PFSK-1 (cell line): ENCODE measurements at regions not wholly inside any gene's neighbourhood (a gene's known extent, or its start where the extent isn't known, plus 50 kb on each side); places are given as distances from the start of the nearest gene placed in this dataset.

Source experiments
- POLR2AphosphoS5 ChIP-seq: IDR thresholded peaks from 2 replicates; pipeline ENCODE4 v1.6.1; 2012; ENCODE audit warnings: low read depth, mild to moderate bottlenecking, control low read depth, low read length, moderate library complexity
- REST ChIP-seq, 2 experiments: IDR thresholded peaks; 2 replicates each; pipeline versions ENCODE4 v1.6.1 to v1.8.0; 2011 to 2012; ENCODE audit warnings: low read depth in 2 of 2, low read length in 2 of 2, control low read depth in 1 of 2, inconsistent platforms in 1 of 2, mild to moderate bottlenecking in 1 of 2, moderate library complexity in 1 of 2; ENCODE audit not compliant: insufficient read depth in 1 of 2
- TAF1 ChIP-seq: IDR thresholded peaks from 2 replicates; pipeline ENCODE4 v1.6.1; 2012; ENCODE audit warnings: low read length, control low read depth, borderline replicate concordance; ENCODE audit not compliant: insufficient read depth

- no peak for TF ChIP-seq TAF1
- TF ChIP-seq REST (IDR thresholded peaks at IDR 0.05; ENCODE audit: insufficient read depth in 1 of 2, low read depth in 2 of 2, low read length in 2 of 2), result no peak
- no peak for TF ChIP-seq POLR2AphosphoS5
Measured at GRCh38 chr9:29882767-29883166, 2309.5 kb upstream of the C9orf72 start.
